ENCODE measurements at regions not wholly inside any gene's neighbourhood (a gene's known extent, or its start where the extent isn't known, plus 50 kb on each side); places are given as distances from the start of the nearest gene placed in this dataset.

DNA sequence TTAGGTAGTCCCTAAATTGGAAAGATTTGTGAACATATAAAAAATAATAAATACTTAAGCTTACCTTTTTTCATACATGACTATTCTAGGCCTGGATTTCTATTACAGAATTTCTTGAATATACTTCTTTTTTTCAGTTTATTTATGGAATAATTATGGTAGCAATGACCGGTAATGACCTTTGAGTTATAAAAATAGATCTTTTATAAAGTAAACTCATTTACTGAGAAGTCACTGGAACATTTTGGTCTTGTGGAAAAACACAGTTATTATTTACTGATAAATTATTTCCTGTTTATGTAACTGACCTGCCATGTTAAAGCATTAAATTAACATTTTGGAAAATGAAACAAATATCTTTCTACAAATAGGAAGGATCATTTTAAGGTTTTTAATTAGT, 80.4 kb upstream of the RASGEF1B start:
- H3K27me3 ChIP-seq (ENCODE audit: control insufficient read depth, insufficient read depth, low read length), result no peaks in the 10 kb centered on the region
- no peak for DNase-seq (ENCODE audit: low read depth, low spot score)
- intact Hi-C loops (cut with micrococcal nuclease; ENCODE audit: unreplicated experiment), result no loop called here
- no peak for TF ChIP-seq SIN3A (IDR thresholded peaks at IDR 0.05; ENCODE audit: borderline replicate concordance, insufficient read depth, low read depth, low read length)
- no peak for TF ChIP-seq TCF7L2 (IDR thresholded peaks at IDR 0.05; ENCODE audit: low read depth, low read length)
- no peak for TF ChIP-seq POLR2AphosphoS5 (IDR thresholded peaks at IDR 0.05; ENCODE audit: low read depth, low read length)
- TF ChIP-seq, protein P1, sequence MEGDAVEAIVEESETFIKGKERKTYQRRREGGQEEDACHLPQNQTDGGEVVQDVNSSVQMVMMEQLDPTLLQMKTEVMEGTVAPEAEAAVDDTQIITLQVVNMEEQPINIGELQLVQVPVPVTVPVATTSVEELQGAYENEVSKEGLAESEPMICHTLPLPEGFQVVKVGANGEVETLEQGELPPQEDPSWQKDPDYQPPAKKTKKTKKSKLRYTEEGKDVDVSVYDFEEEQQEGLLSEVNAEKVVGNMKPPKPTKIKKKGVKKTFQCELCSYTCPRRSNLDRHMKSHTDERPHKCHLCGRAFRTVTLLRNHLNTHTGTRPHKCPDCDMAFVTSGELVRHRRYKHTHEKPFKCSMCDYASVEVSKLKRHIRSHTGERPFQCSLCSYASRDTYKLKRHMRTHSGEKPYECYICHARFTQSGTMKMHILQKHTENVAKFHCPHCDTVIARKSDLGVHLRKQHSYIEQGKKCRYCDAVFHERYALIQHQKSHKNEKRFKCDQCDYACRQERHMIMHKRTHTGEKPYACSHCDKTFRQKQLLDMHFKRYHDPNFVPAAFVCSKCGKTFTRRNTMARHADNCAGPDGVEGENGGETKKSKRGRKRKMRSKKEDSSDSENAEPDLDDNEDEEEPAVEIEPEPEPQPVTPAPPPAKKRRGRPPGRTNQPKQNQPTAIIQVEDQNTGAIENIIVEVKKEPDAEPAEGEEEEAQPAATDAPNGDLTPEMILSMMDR (IDR thresholded peaks at IDR 0.05), result no peak
- no peak for TF ChIP-seq REST (IDR thresholded peaks at IDR 0.05; ENCODE audit: insufficient read depth in 1 of 2, low read depth in 2 of 2, low read length in 1 of 2)
- no peak overlapping the region for H3K4me3 ChIP-seq (ENCODE audit: low read depth in 2 of 2, low read length in 2 of 2)
- H3K36me3 ChIP-seq (ENCODE audit: control insufficient read depth, insufficient read depth, low read length), result no peaks in the 10 kb centered on the region
- ATAC-seq, result no peak
- no peaks in the 10 kb centered on the region for H3K9me3 ChIP-seq (ENCODE audit: control insufficient read depth, insufficient read depth, low read depth, low read length)
- no peaks in the 10 kb centered on the region for H3K4me1 ChIP-seq (ENCODE audit: control insufficient read depth, insufficient read depth, low read length)
- CTCF ChIA-PET, result no interaction called here
- POLR2A ChIA-PET, result no interaction called here
- BruUV-seq (replicated peaks), result no TSS peak
- H3K27ac ChIP-seq (ENCODE audit: low read length), result no peak overlapping the region
- in situ Hi-C loops (cut with HindIII; ENCODE audit: low pct_unique_long_range_greater_than_20kb, low sequenced_read_pairs), result no loop called here

DNA sequence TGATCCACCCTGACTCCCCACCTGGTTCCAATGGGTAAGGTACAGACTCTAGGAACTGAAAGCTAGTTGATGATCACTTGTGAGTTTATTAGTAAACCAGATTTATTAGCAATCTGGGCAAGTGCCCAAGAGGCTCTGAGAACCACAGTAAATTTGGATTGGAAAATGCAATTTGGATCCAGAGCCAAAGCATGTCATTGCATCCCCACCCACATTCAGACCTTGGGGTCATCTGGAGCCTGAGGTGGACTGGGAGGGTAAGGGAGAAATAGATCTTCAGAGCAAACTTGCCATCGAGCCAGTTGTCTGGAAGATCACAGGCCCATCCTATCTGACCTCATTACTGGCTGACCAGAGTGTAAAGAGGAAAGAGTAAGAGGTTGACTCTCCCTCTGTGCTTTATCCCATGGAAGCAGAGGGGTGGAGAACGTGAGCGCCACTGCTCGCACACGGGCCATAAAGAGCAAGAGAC, 78.7 kb upstream of the RASGEF1B start:
- H3K9me3 ChIP-seq (ENCODE audit: control insufficient read depth, insufficient read depth, low read depth, low read length), result no peaks in the 10 kb centered on the region
- H3K27me3 ChIP-seq (ENCODE audit: control insufficient read depth, insufficient read depth, low read length), result no peaks in the 10 kb centered on the region
- no peak for TF ChIP-seq POLR2AphosphoS5 (IDR thresholded peaks at IDR 0.05; ENCODE audit: low read depth, low read length)
- no peak for TF ChIP-seq REST (IDR thresholded peaks at IDR 0.05; ENCODE audit: insufficient read depth in 1 of 2, low read depth in 2 of 2, low read length in 1 of 2)
- TF ChIP-seq, protein P1 (IDR thresholded peaks at IDR 0.05), result no peak
- TF ChIP-seq SIN3A (IDR thresholded peaks at IDR 0.05; ENCODE audit: borderline replicate concordance, insufficient read depth, low read depth, low read length), result no peak
- no peak for TF ChIP-seq TCF7L2 (IDR thresholded peaks at IDR 0.05; ENCODE audit: low read depth, low read length)
- BruUV-seq (replicated peaks), result no TSS peak
- DNase-seq (ENCODE audit: low read depth, low spot score) (no peak), ATAC-seq (no peak)
- no peaks in the 10 kb centered on the region for H3K4me1 ChIP-seq (ENCODE audit: control insufficient read depth, insufficient read depth, low read length)
- POLR2A ChIA-PET, result no interaction called here
- CTCF ChIA-PET, result no interaction called here
- in situ Hi-C loops (cut with HindIII; ENCODE audit: low pct_unique_long_range_greater_than_20kb, low sequenced_read_pairs) (no loop called here), intact Hi-C loops (cut with micrococcal nuclease; ENCODE audit: unreplicated experiment) (no loop called here)
- H3K27ac ChIP-seq (ENCODE audit: low read length), result no peak overlapping the region
- no peak overlapping the region for H3K4me3 ChIP-seq (ENCODE audit: low read depth in 2 of 2, low read length in 2 of 2)
- no peaks in the 10 kb centered on the region for H3K36me3 ChIP-seq (ENCODE audit: control insufficient read depth, insufficient read depth, low read length)

Measured in Panc1 (cell line).